ENCODE measurements at regions not wholly inside any gene's neighbourhood (a gene's known extent, or its start where the extent isn't known, plus 50 kb on each side); places are given as distances from the start of the nearest gene placed in this dataset.

DNA sequence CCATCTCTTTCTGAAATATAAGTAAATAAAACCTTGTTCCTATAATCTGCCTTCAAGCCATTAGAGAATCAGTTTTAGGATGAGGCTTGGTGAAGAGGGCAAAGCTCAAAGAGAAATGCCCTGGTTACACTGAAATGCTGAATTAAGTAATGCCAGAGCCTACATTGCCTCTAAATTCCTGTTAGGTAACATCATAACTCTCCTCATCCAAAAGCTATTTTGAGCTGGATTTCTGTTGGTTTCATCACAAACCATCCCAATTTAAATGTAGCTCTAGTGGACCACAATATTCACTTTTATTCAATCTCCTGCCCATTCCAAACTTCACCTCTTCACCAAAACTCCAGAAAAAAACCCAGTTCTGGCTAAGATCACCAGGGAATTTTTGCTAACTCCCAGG lies 1319.7 kb upstream of the TENM3 start:
- Histone ChIP-seq H3K27me3 (ENCODE audit: insufficient read depth, low read length) (no peaks in the 10 kb centered on the region), H3K9ac (ENCODE audit: low read depth, low read length) (no peak overlapping the region), H3K27ac (ENCODE audit: low read length) (no peak overlapping the region), H3K9me3 (ENCODE audit: insufficient read depth, low read depth, low read length) (no peaks in the 10 kb centered on the region), H3K4me3 (ENCODE audit: low read length) (no peak overlapping the region), H3K4me1 (ENCODE audit: insufficient read depth, low read length) (peaks cover 9% of the 10 kb centered on the region; the same call in 1 of the 2 replicates), H3K36me3 (ENCODE audit: insufficient read depth, low read depth, low read length) (no peaks in the 10 kb centered on the region)

DNA sequence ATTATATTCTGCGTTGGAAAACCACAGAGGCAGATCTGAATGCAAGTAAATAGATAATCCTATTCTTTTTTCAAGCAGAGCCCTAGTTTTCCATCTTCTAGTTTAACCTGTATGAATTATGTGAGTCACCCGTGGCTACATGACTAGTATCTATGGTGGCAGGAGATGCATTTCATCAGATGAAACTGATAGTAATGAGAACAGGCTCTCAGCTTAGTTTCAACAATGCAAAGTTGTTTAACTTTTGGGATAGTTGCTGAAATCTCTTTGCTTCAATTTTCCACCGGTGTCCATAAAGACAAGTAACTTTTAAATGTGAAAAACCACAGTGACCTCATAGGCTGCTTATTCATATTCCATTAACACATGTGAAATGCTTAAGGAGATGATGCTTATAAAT lies 1317.4 kb upstream of the TENM3 start:
- Histone ChIP-seq H3K4me1 (ENCODE audit: insufficient read depth, low read length) (peaks cover 9% of the 10 kb centered on the region; the same call in 1 of the 2 replicates), H3K9ac (ENCODE audit: low read depth, low read length) (no peak overlapping the region), H3K36me3 (ENCODE audit: insufficient read depth, low read depth, low read length) (no peaks in the 10 kb centered on the region), H3K4me3 (ENCODE audit: low read length) (no peak overlapping the region), H3K9me3 (ENCODE audit: insufficient read depth, low read depth, low read length) (no peaks in the 10 kb centered on the region), H3K27ac (ENCODE audit: low read length) (no peak overlapping the region), H3K27me3 (ENCODE audit: insufficient read depth, low read length) (no peaks in the 10 kb centered on the region)

- no peaks in the 10 kb centered on the region for H3K9me3 ChIP-seq (ENCODE audit: insufficient read depth, low read depth, low read length)
- no peak overlapping the region for H3K27ac ChIP-seq (ENCODE audit: low read length)
- no peak overlapping the region for H3K9ac ChIP-seq (ENCODE audit: low read depth, low read length)
- no peak overlapping the region for H3K4me3 ChIP-seq (ENCODE audit: low read length)
- H3K27me3 ChIP-seq (ENCODE audit: insufficient read depth, low read length): no peaks in the 10 kb centered on the region
- peaks cover 9% of the 10 kb centered on the region; the same call in 1 of the 2 replicates for H3K4me1 ChIP-seq (ENCODE audit: insufficient read depth, low read length)
- H3K36me3 ChIP-seq (ENCODE audit: insufficient read depth, low read depth, low read length): no peaks in the 10 kb centered on the region
Observed at GRCh38 chr4:180926277-180926676, 1316.9 kb upstream of the TENM3 start.

DNA sequence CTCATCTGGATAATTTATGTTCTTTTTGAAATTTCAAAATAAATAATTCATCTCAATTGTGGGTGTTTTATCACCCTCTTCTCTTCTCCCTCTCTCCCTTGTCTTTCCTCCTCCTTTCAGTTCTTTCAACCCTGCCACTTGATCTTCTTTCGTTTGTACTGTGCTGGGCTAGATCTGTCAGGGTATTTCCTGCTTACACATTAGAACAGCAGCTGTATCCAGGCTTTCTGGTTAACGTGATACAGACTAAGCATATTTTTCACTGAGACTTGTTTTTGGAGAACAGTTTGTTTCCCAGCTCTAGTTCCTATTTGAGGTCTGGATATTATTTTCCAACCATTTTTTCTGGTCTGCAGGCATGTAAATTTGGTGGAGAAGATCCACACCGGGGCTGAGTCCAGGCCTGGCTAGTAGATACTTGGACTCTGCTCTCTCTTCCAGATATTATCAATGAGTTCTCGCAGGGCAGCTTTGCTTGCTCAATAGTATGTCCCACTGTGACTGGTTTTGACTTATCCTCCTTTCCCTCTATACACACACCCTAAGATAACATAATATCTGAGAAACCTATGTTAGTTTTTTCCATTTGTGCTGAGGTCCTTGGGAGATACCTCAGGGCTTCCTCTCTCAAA lies 1310.7 kb upstream of the TENM3 start:
- Histone ChIP-seq H3K27me3 (ENCODE audit: insufficient read depth, low read length) (no peaks in the 10 kb centered on the region), H3K27ac (ENCODE audit: low read length) (no peak overlapping the region), H3K4me3 (ENCODE audit: low read length) (no peak overlapping the region)

GRCh38 chr4:180937083-180937482 lies 1306.1 kb upstream of the TENM3 start:
- no peak overlapping the region for H3K4me3 ChIP-seq (ENCODE audit: low read length)
- H3K4me1 ChIP-seq (ENCODE audit: insufficient read depth, low read length): no peaks in the 10 kb centered on the region
- H3K36me3 ChIP-seq (ENCODE audit: insufficient read depth, low read depth, low read length): no peaks in the 10 kb centered on the region
- no peaks in the 10 kb centered on the region for H3K9me3 ChIP-seq (ENCODE audit: insufficient read depth, low read depth, low read length)
- H3K27ac ChIP-seq (ENCODE audit: low read length): no peak overlapping the region
- H3K9ac ChIP-seq (ENCODE audit: low read depth, low read length): no peak overlapping the region
- H3K27me3 ChIP-seq (ENCODE audit: insufficient read depth, low read length): no peaks in the 10 kb centered on the region

More for the DNA sequence above, 1310.7 kb upstream of the TENM3 start:
- Histone ChIP-seq H3K9me3 (ENCODE audit: insufficient read depth, low read depth, low read length) (no peaks in the 10 kb centered on the region), H3K9ac (ENCODE audit: low read depth, low read length) (no peak overlapping the region), H3K4me1 (ENCODE audit: insufficient read depth, low read length) (no peaks in the 10 kb centered on the region), H3K36me3 (ENCODE audit: insufficient read depth, low read depth, low read length) (no peaks in the 10 kb centered on the region)

GRCh38 chr4:180940680-180941079 lies 1302.5 kb upstream of the TENM3 start:
- H3K4me3 ChIP-seq (ENCODE audit: low read length): no peak overlapping the region
- H3K27me3 ChIP-seq (ENCODE audit: insufficient read depth, low read length): no peaks in the 10 kb centered on the region
- no peaks in the 10 kb centered on the region for H3K4me1 ChIP-seq (ENCODE audit: insufficient read depth, low read length)
- no peak overlapping the region for H3K9ac ChIP-seq (ENCODE audit: low read depth, low read length)
- H3K27ac ChIP-seq (ENCODE audit: low read length): no peak overlapping the region
- 0 out of 2 replicates have a peak, but pooled peaks cover under 1% of the 10 kb centered on the region for H3K9me3 ChIP-seq (ENCODE audit: insufficient read depth, low read depth, low read length)
- no peaks in the 10 kb centered on the region for H3K36me3 ChIP-seq (ENCODE audit: insufficient read depth, low read depth, low read length)

DNA sequence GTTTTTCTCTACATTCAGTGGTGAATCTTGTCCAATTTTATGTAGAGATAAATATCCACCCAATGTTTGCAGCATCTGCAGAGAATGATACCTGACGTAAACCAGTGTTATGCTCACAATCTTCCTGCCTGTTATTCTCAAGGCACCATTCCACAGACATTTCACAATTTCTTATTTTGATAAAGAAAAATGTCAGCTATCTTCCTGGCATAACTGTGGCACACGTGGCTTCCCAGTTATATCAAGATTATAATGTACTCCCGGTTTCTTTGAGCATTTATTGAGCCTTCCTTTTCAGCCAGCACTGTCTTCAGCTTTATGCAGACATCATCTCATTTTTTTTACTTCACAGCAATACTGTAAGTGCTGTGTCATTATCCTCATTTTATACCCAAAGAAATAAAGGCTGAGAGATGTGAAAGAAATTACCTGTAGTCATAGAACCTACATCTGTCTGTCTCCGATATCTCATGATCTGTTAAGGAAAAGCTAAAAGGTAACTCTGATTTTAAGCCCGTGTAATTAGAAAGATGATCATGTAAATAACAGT lies 1300.8 kb upstream of the TENM3 start:
- Histone ChIP-seq H3K9ac (ENCODE audit: low read depth, low read length) (no peak overlapping the region), H3K27ac (ENCODE audit: low read length) (no peak overlapping the region), H3K9me3 (ENCODE audit: insufficient read depth, low read depth, low read length) (0 out of 2 replicates have a peak, but pooled peaks cover 4% of the 10 kb centered on the region), H3K36me3 (ENCODE audit: insufficient read depth, low read depth, low read length) (no peaks in the 10 kb centered on the region), H3K4me3 (ENCODE audit: low read length) (no peak overlapping the region), H3K27me3 (ENCODE audit: insufficient read depth, low read length) (no peaks in the 10 kb centered on the region), H3K4me1 (ENCODE audit: insufficient read depth, low read length) (no peaks in the 10 kb centered on the region)

DNA sequence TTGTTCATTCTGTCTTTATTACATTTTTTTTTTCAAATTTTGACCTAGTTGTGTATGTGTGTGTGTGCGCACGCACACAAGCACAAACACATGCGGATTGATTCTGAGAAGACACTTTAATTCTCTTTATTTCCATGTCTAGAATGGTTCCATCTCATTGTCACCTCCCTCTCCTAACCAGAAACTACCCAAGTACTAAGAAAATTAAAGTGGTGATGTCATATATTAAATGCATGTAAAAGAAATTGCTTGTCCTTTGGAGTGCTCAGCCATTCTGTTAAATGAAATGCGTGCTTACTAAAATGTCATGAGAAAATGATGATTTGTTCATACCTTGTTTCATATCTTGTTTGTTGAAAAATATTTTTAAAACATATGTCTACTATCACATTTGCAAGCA lies 1297.0 kb upstream of the TENM3 start:
- Histone ChIP-seq H3K4me3 (ENCODE audit: low read length) (no peak overlapping the region), H3K36me3 (ENCODE audit: insufficient read depth, low read depth, low read length) (no peaks in the 10 kb centered on the region), H3K27me3 (ENCODE audit: insufficient read depth, low read length) (no peaks in the 10 kb centered on the region), H3K9ac (ENCODE audit: low read depth, low read length) (no peak overlapping the region), H3K27ac (ENCODE audit: low read length) (no peak overlapping the region), H3K9me3 (ENCODE audit: insufficient read depth, low read depth, low read length) (0 out of 2 replicates have a peak, but pooled peaks cover 4% of the 10 kb centered on the region), H3K4me1 (ENCODE audit: insufficient read depth, low read length) (no peaks in the 10 kb centered on the region)

GRCh38 chr4:180947425-180947824 lies 1295.8 kb upstream of the TENM3 start:
- H3K4me3 ChIP-seq (ENCODE audit: low read length): no peak overlapping the region
- no peaks in the 10 kb centered on the region for H3K27me3 ChIP-seq (ENCODE audit: insufficient read depth, low read length)
- H3K9ac ChIP-seq (ENCODE audit: low read depth, low read length): no peak overlapping the region
- 0 out of 2 replicates have a peak, but pooled peaks cover 4% of the 10 kb centered on the region for H3K9me3 ChIP-seq (ENCODE audit: insufficient read depth, low read depth, low read length)
- H3K4me1 ChIP-seq (ENCODE audit: insufficient read depth, low read length): peaks cover 3% of the 10 kb centered on the region; the same call in 1 of the 2 replicates
- H3K36me3 ChIP-seq (ENCODE audit: insufficient read depth, low read depth, low read length): no peaks in the 10 kb centered on the region
- H3K27ac ChIP-seq (ENCODE audit: low read length): no peak overlapping the region

- no peak overlapping the region for H3K27ac ChIP-seq (ENCODE audit: low read length)
- 0 out of 2 replicates have a peak, but pooled peaks cover 4% of the 10 kb centered on the region for H3K9me3 ChIP-seq (ENCODE audit: insufficient read depth, low read depth, low read length)
- no peak overlapping the region for H3K4me3 ChIP-seq (ENCODE audit: low read length)
- H3K4me1 ChIP-seq (ENCODE audit: insufficient read depth, low read length): peaks cover 3% of the 10 kb centered on the region; the same call in 1 of the 2 replicates
- no peaks in the 10 kb centered on the region for H3K36me3 ChIP-seq (ENCODE audit: insufficient read depth, low read depth, low read length)
- no peak overlapping the region for H3K9ac ChIP-seq (ENCODE audit: low read depth, low read length)
- H3K27me3 ChIP-seq (ENCODE audit: insufficient read depth, low read length): no peaks in the 10 kb centered on the region
Observed at GRCh38 chr4:180949424-180950213, 1293.6 kb upstream of the TENM3 start.

DNA sequence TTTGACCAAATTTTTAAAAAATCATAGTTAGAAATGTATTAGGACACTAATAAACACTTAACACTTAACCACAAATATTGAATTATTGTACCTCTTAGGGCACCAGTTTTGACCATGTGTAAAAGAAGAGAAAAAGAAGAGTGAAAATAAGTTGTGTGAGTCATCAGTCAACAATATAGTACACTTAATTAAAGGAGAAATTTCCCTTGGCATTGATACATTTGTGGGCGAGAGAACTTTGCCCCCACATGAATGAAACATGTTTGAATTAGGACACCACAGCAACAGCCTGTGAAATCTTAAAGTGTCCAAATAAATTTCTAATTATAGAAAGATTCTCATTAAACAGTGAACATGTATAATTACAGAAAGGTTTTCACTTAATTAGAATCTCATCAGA lies 1292.8 kb upstream of the TENM3 start:
- Histone ChIP-seq H3K4me3 (ENCODE audit: low read length) (no peak overlapping the region), H3K9me3 (ENCODE audit: insufficient read depth, low read depth, low read length) (0 out of 2 replicates have a peak, but pooled peaks cover 4% of the 10 kb centered on the region), H3K27ac (ENCODE audit: low read length) (no peak overlapping the region), H3K36me3 (ENCODE audit: insufficient read depth, low read depth, low read length) (no peaks in the 10 kb centered on the region), H3K4me1 (ENCODE audit: insufficient read depth, low read length) (peaks cover 3% of the 10 kb centered on the region; the same call in 1 of the 2 replicates), H3K9ac (ENCODE audit: low read depth, low read length) (no peak overlapping the region), H3K27me3 (ENCODE audit: insufficient read depth, low read length) (no peaks in the 10 kb centered on the region)

All from iPS-20b (cell line).